Neural progenitor cell (in vitro differentiated cells): ENCODE measurements at regions not wholly inside any gene's neighbourhood (a gene's known extent, or its start where the extent isn't known, plus 50 kb on each side); places are given as distances from the start of the nearest gene placed in this dataset.

Source experiments
- EZH2phosphoT487 ChIP-seq: fragments of 200-600 bp; sonication (generic); IDR thresholded peaks from 2 replicates; pipeline ENCODE4 v1.6.1; 2017; ENCODE audit warnings: antibody characterized with exemption
- TF ChIP-seq, protein P1 (sequence below): fragments of 200-600 bp; sonication (generic); IDR thresholded peaks from 2 replicates; pipeline ENCODE4 v1.5.1; 2017; ENCODE audit warnings: antibody characterized with exemption, mild to moderate bottlenecking

DNA sequence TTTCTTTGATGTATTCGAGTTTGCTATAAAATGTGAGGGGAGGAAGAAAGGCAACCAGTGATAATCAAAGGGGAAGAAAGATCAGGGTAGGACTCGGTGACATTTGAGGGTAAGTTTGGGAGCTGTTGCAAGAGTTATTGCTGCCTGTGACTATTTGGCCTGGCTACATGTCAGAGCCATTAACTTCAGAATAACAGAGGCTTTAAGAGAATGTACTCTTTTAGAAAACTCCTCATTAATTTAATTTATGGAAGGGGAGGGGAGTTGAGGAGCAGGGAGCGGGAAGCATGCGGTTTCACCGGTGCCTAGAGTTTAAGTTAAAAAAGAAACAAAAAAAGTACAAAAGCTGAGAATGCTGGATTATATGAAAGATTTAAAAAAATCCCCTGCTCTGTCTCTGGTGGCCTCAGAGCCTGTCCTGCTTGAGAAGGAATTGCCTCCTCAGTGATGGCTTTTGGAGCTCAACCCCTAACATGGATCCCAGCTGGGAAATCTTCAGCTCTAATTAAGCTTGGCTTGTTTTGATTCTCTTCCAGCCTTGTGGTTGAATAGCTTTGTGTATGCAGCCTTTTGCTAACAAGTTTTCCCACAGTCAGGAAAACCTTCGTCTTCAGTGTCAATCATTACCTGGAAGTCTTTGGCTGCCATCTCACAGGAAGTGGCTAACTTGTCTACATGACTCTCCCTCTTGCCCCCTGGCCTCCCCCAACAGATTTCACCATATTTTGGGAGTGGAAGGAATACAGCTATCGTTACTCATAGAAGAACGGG is 238.2 kb downstream of the SOX4 start:
- TF ChIP-seq, protein P1, sequence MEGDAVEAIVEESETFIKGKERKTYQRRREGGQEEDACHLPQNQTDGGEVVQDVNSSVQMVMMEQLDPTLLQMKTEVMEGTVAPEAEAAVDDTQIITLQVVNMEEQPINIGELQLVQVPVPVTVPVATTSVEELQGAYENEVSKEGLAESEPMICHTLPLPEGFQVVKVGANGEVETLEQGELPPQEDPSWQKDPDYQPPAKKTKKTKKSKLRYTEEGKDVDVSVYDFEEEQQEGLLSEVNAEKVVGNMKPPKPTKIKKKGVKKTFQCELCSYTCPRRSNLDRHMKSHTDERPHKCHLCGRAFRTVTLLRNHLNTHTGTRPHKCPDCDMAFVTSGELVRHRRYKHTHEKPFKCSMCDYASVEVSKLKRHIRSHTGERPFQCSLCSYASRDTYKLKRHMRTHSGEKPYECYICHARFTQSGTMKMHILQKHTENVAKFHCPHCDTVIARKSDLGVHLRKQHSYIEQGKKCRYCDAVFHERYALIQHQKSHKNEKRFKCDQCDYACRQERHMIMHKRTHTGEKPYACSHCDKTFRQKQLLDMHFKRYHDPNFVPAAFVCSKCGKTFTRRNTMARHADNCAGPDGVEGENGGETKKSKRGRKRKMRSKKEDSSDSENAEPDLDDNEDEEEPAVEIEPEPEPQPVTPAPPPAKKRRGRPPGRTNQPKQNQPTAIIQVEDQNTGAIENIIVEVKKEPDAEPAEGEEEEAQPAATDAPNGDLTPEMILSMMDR: no peak
- no peak for TF ChIP-seq EZH2phosphoT487
